Adrenal gland (tissue), 5 donors: ENCODE measurements at regions not wholly inside any gene's neighbourhood (a gene's known extent, or its start where the extent isn't known, plus 50 kb on each side); places are given as distances from the start of the nearest gene placed in this dataset.

ENCODE experiments used
- POLR2A ChIP-seq, 2 donors: fragments of 450-650 bp; IDR thresholded peaks; one replicate each; pipeline ENCODE4 v1.6.1; 2017; ENCODE audit warnings: antibody characterized with exemption in 2 of 2, mild to moderate bottlenecking in 2 of 2, moderate library complexity in 1 of 2
- TF ChIP-seq, protein P1 (sequence below), 6 experiments: fragments of 450-650 bp in 4 of 6; fragments of 200-600 bp in 2 of 6; sonication (generic) in 1 of 6; IDR thresholded peaks; 1 replicate in 5 of 6; 2 replicates in 1 of 6; pipeline versions ENCODE4 v1.5.1 to v1.8.0; 2016 to 2021; ENCODE audit warnings: antibody characterized with exemption in 6 of 6, mild to moderate bottlenecking in 2 of 6, moderate library complexity in 1 of 6
- donor health status: DM: no; HTN: no; CAD: no.

DNA sequence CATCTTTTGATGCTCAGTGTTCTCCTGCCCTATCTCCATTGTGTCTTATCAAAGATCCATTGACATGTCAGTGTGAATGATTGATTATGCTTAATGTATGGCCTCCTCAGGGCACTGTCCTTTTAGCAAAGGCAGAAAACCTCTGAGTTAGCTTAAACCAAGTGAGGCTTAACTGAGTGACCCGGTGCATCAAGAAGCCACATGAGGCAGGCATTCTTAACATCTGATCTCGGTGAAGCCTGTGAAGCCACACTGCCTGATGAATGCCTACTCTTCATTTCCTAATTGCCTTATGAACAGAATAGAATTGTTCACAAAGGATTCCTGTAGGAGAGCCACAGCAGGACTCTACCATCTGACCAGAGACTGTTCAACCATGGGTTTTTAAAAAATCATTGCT lies 168.1 kb upstream of the SOX21 start:
- TF ChIP-seq, protein P1, sequence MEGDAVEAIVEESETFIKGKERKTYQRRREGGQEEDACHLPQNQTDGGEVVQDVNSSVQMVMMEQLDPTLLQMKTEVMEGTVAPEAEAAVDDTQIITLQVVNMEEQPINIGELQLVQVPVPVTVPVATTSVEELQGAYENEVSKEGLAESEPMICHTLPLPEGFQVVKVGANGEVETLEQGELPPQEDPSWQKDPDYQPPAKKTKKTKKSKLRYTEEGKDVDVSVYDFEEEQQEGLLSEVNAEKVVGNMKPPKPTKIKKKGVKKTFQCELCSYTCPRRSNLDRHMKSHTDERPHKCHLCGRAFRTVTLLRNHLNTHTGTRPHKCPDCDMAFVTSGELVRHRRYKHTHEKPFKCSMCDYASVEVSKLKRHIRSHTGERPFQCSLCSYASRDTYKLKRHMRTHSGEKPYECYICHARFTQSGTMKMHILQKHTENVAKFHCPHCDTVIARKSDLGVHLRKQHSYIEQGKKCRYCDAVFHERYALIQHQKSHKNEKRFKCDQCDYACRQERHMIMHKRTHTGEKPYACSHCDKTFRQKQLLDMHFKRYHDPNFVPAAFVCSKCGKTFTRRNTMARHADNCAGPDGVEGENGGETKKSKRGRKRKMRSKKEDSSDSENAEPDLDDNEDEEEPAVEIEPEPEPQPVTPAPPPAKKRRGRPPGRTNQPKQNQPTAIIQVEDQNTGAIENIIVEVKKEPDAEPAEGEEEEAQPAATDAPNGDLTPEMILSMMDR (IDR thresholded peaks at IDR 0.05) = no peak
- TF ChIP-seq POLR2A (IDR thresholded peaks at IDR 0.05) = no peak
